ENCODE measurements at regions not wholly inside any gene's neighbourhood (a gene's known extent, or its start where the extent isn't known, plus 50 kb on each side); places are given as distances from the start of the nearest gene placed in this dataset.

DNA sequence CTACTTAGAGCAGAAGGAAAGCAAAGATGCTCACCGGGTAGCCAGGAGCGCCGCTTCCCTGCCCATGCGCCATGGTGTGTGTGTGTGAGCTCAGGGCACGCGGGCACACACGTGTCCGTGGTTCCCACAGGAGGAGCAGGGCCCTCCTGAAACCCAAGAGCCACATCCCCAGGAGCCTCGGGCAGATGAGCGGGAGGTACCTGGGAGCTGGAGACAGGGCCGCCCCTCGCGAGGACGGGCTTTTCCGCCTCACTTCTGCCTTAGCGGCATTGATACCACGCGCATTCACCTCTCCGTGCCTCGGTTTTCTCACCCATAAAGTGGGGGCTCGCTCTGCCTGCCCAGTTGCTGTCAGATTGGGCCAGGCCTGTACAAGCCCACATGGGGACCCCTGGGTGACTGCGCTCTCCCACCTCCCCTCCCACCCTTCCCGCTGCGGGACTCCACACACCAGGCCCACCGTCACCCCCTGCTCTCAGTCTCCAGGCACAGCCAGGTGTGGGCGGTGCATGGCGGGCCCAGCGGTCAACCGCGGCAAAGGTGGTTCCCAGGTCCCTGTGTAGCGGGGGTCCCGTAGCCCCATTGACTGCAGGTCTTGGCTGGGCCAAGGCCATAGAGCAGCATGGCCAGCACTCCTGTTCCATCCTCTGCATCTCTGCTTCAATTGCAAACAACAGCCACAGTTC lies 66.3 kb downstream of the SIK1 start:
- TF ChIP-seq CTCF (IDR thresholded peaks at IDR 0.05) (no peak), POLR2AphosphoS5 (IDR thresholded peaks at IDR 0.05; ENCODE audit: low read depth, low read length) (no peak), EP300 (IDR thresholded peaks at IDR 0.05; ENCODE audit: borderline replicate concordance in 1 of 2, low read depth in 1 of 2, low read length in 1 of 2) (no peak), TAF1 (IDR thresholded peaks at IDR 0.05; ENCODE audit: borderline replicate concordance, low read depth, low read length) (no peak), TEAD4 (IDR thresholded peaks at IDR 0.05; ENCODE audit: borderline replicate concordance, insufficient read depth) (no peak), FOSL2 (IDR thresholded peaks at IDR 0.05; ENCODE audit: borderline replicate concordance, low read depth) (no peak), RAD21 (IDR thresholded peaks at IDR 0.05; ENCODE audit: low read length) (no peak)
- TF ChIP-seq, protein P1, sequence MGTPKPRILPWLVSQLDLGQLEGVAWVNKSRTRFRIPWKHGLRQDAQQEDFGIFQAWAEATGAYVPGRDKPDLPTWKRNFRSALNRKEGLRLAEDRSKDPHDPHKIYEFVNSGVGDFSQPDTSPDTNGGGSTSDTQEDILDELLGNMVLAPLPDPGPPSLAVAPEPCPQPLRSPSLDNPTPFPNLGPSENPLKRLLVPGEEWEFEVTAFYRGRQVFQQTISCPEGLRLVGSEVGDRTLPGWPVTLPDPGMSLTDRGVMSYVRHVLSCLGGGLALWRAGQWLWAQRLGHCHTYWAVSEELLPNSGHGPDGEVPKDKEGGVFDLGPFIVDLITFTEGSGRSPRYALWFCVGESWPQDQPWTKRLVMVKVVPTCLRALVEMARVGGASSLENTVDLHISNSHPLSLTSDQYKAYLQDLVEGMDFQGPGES (IDR thresholded peaks at IDR 0.05; ENCODE audit: low read depth, low read length) = no peak

All from SK-N-SH (cell line).